ENCODE measurements at regions not wholly inside any gene's neighbourhood (a gene's known extent, or its start where the extent isn't known, plus 50 kb on each side); places are given as distances from the start of the nearest gene placed in this dataset.

DNA sequence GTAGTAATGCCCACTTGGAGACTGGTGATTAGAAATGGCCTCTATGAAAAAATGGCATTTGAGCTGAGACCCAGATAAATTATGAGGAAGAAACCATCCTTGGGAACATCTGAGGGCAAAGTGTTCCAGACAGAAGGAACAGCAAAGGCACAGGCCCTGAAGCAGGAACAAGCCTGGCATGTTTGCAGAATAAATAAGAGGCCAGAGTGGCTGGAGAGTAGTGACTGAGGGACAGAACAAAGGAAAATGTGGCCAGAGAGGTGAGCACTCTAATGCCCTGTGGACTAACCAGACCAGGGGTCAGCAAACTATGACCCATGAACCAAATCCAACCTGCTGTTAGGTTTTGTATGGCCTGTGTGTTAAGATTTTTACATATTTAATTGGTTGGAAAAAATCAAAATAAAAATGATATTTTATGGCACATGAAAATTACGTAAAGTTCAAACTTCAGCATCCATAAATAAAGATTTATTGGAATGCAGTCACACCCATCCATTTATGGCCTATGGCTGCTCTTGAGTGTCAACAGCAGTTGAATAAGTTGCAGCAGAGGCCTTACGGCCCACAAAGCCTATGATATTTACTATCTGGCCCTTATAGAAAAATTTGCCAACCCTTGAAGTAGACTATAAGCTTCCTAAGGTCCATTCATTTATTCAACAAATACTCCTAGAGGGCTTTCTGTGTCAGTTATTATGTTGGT, 210.0 kb upstream of the TOX3 start:
- H3K4me3 Mint-ChIP-seq, result no peak overlapping the region
- no peaks in the 10 kb centered on the region for H3K9me3 Mint-ChIP-seq
- H3K27ac Mint-ChIP-seq (ENCODE audit: unreplicated experiment), result no peak overlapping the region
- peaks cover 3% of the 10 kb centered on the region for H3K4me1 Mint-ChIP-seq
- TF ChIP-seq, protein P1, sequence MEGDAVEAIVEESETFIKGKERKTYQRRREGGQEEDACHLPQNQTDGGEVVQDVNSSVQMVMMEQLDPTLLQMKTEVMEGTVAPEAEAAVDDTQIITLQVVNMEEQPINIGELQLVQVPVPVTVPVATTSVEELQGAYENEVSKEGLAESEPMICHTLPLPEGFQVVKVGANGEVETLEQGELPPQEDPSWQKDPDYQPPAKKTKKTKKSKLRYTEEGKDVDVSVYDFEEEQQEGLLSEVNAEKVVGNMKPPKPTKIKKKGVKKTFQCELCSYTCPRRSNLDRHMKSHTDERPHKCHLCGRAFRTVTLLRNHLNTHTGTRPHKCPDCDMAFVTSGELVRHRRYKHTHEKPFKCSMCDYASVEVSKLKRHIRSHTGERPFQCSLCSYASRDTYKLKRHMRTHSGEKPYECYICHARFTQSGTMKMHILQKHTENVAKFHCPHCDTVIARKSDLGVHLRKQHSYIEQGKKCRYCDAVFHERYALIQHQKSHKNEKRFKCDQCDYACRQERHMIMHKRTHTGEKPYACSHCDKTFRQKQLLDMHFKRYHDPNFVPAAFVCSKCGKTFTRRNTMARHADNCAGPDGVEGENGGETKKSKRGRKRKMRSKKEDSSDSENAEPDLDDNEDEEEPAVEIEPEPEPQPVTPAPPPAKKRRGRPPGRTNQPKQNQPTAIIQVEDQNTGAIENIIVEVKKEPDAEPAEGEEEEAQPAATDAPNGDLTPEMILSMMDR (conservative IDR thresholded peaks at IDR 0.05), result no peak
- no peaks in the 10 kb centered on the region for H3K36me3 Mint-ChIP-seq (ENCODE audit: low read depth)
- DNase-seq (ENCODE audit: low read depth, low spot score), result no peak
- H3K27me3 Mint-ChIP-seq (ENCODE audit: low read depth), result no peaks in the 10 kb centered on the region

DNA sequence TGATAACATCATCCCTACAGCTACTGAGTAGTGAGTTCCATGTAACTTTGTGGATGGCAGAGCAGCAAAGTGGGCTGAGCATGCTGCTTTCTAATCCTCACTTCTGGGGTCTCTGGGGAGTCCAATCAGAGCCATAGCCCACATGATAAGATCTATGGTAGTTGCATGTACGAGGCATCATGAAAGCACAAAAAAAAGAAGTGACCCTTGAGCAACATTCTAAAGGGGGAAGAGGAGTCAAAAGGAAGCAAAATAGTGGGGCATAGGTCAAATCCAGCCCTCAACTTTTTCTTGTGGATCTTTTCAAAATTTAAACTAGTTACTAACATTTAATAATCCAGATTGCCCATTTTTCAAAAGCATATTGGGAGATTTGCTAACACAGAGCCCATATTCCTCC, 208.5 kb upstream of the TOX3 start:
- no peaks in the 10 kb centered on the region for H3K27me3 Mint-ChIP-seq (ENCODE audit: low read depth)
- no peak overlapping the region for H3K27ac Mint-ChIP-seq (ENCODE audit: unreplicated experiment)
- no peaks in the 10 kb centered on the region for H3K36me3 Mint-ChIP-seq (ENCODE audit: low read depth)
- TF ChIP-seq, protein P1 (conservative IDR thresholded peaks at IDR 0.05), result no peak
- peaks cover 6% of the 10 kb centered on the region for H3K4me1 Mint-ChIP-seq
- no peak overlapping the region for H3K4me3 Mint-ChIP-seq
- no peak for DNase-seq (ENCODE audit: low read depth, low spot score)
- H3K9me3 Mint-ChIP-seq, result no peaks in the 10 kb centered on the region

- H3K27me3 Mint-ChIP-seq (ENCODE audit: low read depth), result no peaks in the 10 kb centered on the region
- H3K27ac Mint-ChIP-seq (ENCODE audit: unreplicated experiment), result no peak overlapping the region
- H3K4me3 Mint-ChIP-seq, result no peak overlapping the region
- TF ChIP-seq, protein P1 (conservative IDR thresholded peaks at IDR 0.05), result no peak
- no peak for DNase-seq (ENCODE audit: low read depth, low spot score)
- H3K9me3 Mint-ChIP-seq, result no peaks in the 10 kb centered on the region
- peaks cover 3% of the 10 kb centered on the region for H3K4me1 Mint-ChIP-seq
- H3K36me3 Mint-ChIP-seq (ENCODE audit: low read depth), result no peaks in the 10 kb centered on the region
Observed at GRCh38 chr16:52751035-52751434, 204.1 kb upstream of the TOX3 start.

- Mint-ChIP-seq H3K9me3 (no peaks in the 10 kb centered on the region), H3K27ac (ENCODE audit: unreplicated experiment) (no peak overlapping the region), H3K4me3 (no peak overlapping the region), H3K36me3 (ENCODE audit: low read depth) (no peaks in the 10 kb centered on the region), H3K27me3 (ENCODE audit: low read depth) (no peaks in the 10 kb centered on the region), H3K4me1 (peaks cover 3% of the 10 kb centered on the region)
- DNase-seq (ENCODE audit: low read depth, low spot score), result no peak
- TF ChIP-seq, protein P1 (conservative IDR thresholded peaks at IDR 0.05), result no peak
Observed at GRCh38 chr16:52748741-52749140, 201.8 kb upstream of the TOX3 start.

DNA sequence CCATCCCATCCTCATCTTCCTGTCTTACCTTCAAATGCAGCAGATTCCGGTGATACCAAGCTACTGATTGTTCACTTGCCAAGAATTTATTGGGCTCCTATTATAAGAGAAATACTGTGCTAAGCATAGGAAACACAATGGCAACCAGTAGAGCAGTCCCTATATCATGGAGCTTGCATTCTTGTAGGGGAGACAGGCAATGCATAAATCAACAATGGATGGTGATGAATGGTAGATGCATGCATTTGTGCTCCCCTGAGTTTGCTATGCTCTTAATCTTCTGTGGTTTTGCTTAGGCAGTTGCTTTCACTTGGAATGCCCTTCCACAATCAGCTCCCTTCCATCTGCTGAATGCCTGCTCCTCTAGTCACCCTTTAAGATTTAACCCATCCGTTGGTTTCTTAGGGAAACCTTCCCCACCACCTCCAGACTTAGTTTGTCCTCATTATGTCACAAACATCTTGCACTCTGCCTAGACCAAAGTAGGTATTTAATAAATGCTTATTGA, 200.2 kb upstream of the TOX3 start:
- DNase-seq (ENCODE audit: low read depth, low spot score), result no peak
- Mint-ChIP-seq H3K27me3 (ENCODE audit: low read depth) (no peaks in the 10 kb centered on the region), H3K27ac (ENCODE audit: unreplicated experiment) (no peak overlapping the region), H3K9me3 (no peaks in the 10 kb centered on the region), H3K36me3 (ENCODE audit: low read depth) (no peaks in the 10 kb centered on the region), H3K4me1 (peaks cover 5% of the 10 kb centered on the region), H3K4me3 (no peak overlapping the region)
- TF ChIP-seq, protein P1 (conservative IDR thresholded peaks at IDR 0.05), result no peak
